Left lung (tissue), 4 donors: ENCODE measurements at regions not wholly inside any gene's neighbourhood (a gene's known extent, or its start where the extent isn't known, plus 50 kb on each side); places are given as distances from the start of the nearest gene placed in this dataset.

Experiments
- ATAC-seq: fragments of 200-7000 bp; cut with Tn5 transposase; one replicate; pipeline ENCODE4 v1.9.1; 2020; ENCODE audit warnings: moderate library complexity
- DNase-seq, 4 donors: peaks; one replicate each; pipeline ENCODE4 v3.0.0-alpha.2; 2013 to 2020
- H3K27ac ChIP-seq, 2 donors: fragments of 200-600 bp; sonication (generic) in 1 of 2; one replicate each; pipeline versions ENCODE4 v1.5.0 to v1.8.0; 2020 to 2021
- H3K27me3 ChIP-seq, 2 donors: fragments of 200-600 bp; sonication (generic) in 1 of 2; one replicate each; pipeline versions ENCODE4 v1.5.0 to v1.8.0; 2020 to 2021
- H3K36me3 ChIP-seq, 2 donors: fragments of 200-600 bp; sonication (generic) in 1 of 2; one replicate each; pipeline versions ENCODE4 v1.5.0 to v1.8.0; 2020 to 2021
- H3K4me1 ChIP-seq, 2 donors: fragments of 200-600 bp; one replicate each; pipeline ENCODE4 v1.8.0; 2021
- H3K4me3 ChIP-seq, 2 donors: fragments of 200-600 bp; sonication (generic) in 1 of 2; one replicate each; pipeline versions ENCODE4 v1.5.0 to v1.8.0; 2020 to 2021; ENCODE audit warnings: mild to moderate bottlenecking in 1 of 2
- H3K9me3 ChIP-seq, 2 donors: fragments of 200-600 bp; sonication (generic) in 1 of 2; one replicate each; pipeline versions ENCODE4 v1.5.0 to v1.8.0; 2020 to 2021
- intact Hi-C, 2 donors: fragments of 100-400 bp; cut with DNase I; formaldehyde crosslinking; loops; one replicate each; pipeline versions ENCODE4 v1.11.2 to v1.14.2; 2022
- TF ChIP-seq, protein P1 (sequence below), 2 donors: fragments of 200-600 bp; sonication (generic) in 1 of 2; IDR thresholded peaks; one replicate each; pipeline versions ENCODE4 v1.5.0 to v1.8.0; 2021; ENCODE audit warnings: antibody characterized with exemption in 2 of 2
- donor health status: DM: no; HTN: yes; CAD: no.
- donor health status: DM: no; HTN: no; CAD: no.

DNA sequence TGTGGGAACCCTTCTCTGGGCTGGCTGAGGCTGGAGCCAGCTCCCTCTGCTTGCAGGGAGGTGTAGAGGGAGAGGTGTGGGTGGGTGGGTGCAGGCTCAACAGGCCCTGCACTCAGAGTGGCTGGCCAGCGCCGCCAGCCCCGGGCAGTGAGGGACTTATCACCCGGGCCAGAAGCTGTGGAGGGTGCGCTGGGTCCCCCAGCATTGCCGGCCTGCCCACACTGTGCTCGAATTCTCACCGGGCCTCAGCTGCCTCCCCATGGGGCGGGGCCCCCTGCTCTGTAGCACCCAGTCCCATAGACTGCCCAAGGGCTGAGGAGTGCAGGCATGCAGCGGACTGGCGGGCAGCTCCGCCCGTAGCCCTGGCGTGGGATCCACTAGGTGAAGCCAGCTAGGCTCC, 190.7 kb upstream of the TAC1 start:
- no peak for ATAC-seq
- TF ChIP-seq, protein P1, sequence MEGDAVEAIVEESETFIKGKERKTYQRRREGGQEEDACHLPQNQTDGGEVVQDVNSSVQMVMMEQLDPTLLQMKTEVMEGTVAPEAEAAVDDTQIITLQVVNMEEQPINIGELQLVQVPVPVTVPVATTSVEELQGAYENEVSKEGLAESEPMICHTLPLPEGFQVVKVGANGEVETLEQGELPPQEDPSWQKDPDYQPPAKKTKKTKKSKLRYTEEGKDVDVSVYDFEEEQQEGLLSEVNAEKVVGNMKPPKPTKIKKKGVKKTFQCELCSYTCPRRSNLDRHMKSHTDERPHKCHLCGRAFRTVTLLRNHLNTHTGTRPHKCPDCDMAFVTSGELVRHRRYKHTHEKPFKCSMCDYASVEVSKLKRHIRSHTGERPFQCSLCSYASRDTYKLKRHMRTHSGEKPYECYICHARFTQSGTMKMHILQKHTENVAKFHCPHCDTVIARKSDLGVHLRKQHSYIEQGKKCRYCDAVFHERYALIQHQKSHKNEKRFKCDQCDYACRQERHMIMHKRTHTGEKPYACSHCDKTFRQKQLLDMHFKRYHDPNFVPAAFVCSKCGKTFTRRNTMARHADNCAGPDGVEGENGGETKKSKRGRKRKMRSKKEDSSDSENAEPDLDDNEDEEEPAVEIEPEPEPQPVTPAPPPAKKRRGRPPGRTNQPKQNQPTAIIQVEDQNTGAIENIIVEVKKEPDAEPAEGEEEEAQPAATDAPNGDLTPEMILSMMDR (IDR thresholded peaks at IDR 0.05) = no peak
- H3K27me3 ChIP-seq = no peaks in the 10 kb centered on the region
- intact Hi-C loops = no loop called here
- H3K36me3 ChIP-seq = no peaks in the 10 kb centered on the region
- H3K4me3 ChIP-seq = no peak overlapping the region
- peaks cover 0 to 14% of the 10 kb centered on the region in 2 donors for H3K9me3 ChIP-seq
- H3K4me1 ChIP-seq = no peaks in the 10 kb centered on the region
- no peak overlapping the region for H3K27ac ChIP-seq
- peak in 1 of 4 donors; percentile 72 for DNase-seq

DNA sequence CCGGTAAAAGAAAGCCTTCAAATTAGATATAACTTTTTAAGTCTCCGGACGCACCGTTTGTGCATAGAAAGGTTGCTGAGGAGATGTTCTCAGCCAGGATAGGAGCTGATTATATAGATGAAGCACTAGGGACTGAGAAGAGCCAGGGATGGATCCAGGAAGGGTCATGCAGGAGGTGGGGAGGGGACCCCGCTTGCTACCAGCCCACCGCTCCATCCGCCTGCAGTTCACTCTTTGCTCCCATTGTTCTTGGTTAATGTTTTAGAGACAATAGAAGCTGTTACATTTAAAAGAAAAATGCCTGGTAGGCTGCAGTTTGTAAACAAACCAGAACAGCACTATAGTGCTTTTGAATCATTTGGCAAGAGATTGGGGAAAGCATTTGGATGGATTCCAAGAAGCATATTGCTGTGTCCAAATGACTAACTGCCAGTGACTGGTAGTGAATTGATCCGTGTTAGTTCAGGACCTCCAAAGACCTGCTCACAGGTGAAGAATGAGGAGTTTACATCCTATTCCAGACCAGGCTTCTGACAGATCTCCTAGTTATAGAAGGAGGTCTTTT, 175.9 kb upstream of the TAC1 start:
- Histone ChIP-seq H3K4me3 (no peak overlapping the region), H3K9me3 (peaks cover 0 to 18% of the 10 kb centered on the region in 2 donors), H3K4me1 (no peaks in the 10 kb centered on the region), H3K27me3 (no peaks in the 10 kb centered on the region), H3K27ac (no peak overlapping the region), H3K36me3 (no peaks in the 10 kb centered on the region)
- DNase-seq (no peak), ATAC-seq (no peak)
- TF ChIP-seq, protein P1 (IDR thresholded peaks at IDR 0.05) = no peak
- intact Hi-C loops = no loop called here

DNA sequence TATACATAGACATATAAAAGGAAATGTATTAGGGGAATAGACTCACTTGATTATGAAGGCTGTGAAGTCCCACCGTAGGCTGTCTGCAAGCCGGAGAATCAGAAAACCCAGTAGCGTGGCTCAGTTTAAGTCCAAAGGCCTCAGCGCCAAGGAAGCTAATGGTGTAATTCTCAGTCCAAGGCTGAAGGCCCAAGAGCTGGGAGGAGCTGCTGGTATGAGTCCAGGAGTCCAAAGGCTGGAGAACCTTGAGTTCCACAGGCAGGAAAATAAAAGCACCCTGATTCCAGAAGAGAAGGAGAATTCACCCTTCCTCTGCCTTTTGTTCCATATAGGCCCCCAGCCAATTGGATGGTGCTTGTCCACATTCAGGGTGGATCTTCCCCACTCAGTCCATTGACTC, 166.2 kb upstream of the TAC1 start:
- TF ChIP-seq, protein P1 (IDR thresholded peaks at IDR 0.05) = no peak
- Histone ChIP-seq H3K27ac (no peak overlapping the region), H3K36me3 (no peaks in the 10 kb centered on the region), H3K4me1 (no peaks in the 10 kb centered on the region), H3K27me3 (no peaks in the 10 kb centered on the region), H3K4me3 (no peak overlapping the region), H3K9me3 (peaks cover 0 to 25% of the 10 kb centered on the region in 2 donors)
- intact Hi-C loops = no loop called here
- DNase-seq (no peak), ATAC-seq (no peak)

DNA sequence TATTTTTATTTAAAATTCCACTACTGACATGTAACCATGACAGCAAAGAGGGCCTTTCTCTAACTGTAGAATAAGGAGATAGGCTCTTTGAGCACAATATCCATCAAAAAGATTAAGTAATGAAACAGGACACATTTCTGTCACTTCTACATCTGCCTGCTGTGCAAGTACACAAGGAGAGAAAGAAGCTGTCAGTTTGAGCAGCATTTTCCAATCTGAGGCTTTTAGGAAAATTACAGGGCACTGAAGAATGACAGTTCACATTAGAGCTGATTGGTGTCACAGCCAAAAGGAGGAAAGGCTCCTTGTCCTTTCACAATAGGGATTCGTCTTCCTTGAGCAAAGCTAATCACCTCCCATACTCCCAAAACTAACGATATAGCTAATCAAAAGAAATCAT, 158.8 kb upstream of the TAC1 start:
- no peak overlapping the region for H3K4me3 ChIP-seq
- ATAC-seq = no peak
- no peak for DNase-seq
- H3K27me3 ChIP-seq = no peaks in the 10 kb centered on the region
- intact Hi-C loops = no loop called here
- no peaks in the 10 kb centered on the region for H3K36me3 ChIP-seq
- no peak overlapping the region for H3K27ac ChIP-seq
- no peaks in the 10 kb centered on the region for H3K4me1 ChIP-seq
- TF ChIP-seq, protein P1 (IDR thresholded peaks at IDR 0.05) = no peak
- no peaks in the 10 kb centered on the region for H3K9me3 ChIP-seq

DNA sequence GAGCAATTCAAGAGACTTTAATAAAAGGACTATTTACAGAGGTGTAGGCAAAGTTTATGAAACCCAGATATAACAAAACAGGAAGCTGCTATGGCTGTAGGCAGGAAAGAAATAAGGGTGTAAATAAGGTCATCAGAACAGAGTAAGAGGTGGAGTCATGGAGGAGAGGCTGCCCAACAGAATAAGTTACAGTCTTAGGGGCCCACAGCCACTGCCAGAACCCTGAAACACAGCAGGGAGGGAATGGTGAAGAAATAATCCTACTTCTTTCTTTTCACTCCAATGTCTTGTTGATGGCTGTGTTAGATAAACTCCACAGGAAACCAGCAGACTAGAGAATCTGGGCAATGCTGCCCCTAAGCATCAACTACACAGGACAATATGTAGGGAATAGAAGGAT, 155.8 kb upstream of the TAC1 start:
- TF ChIP-seq, protein P1 (IDR thresholded peaks at IDR 0.05) = no peak
- Histone ChIP-seq H3K4me3 (no peak overlapping the region), H3K4me1 (no peaks in the 10 kb centered on the region), H3K36me3 (no peaks in the 10 kb centered on the region), H3K27me3 (no peaks in the 10 kb centered on the region), H3K9me3 (peaks cover 0 to 6% of the 10 kb centered on the region in 2 donors), H3K27ac (no peak overlapping the region)
- ATAC-seq (no peak), DNase-seq (no peak)
- intact Hi-C loops = no loop called here
